Heart right ventricle (tissue), 16 donors: ENCODE measurements at regions not wholly inside any gene's neighbourhood (a gene's known extent, or its start where the extent isn't known, plus 50 kb on each side); places are given as distances from the start of the nearest gene placed in this dataset.

Source experiments
- ATAC-seq, 8 donors: fragments of 200-7000 bp; cut with Tn5 transposase; one replicate each; pipeline ENCODE4 v1.9.1; 2020; ENCODE audit warnings: mild to moderate bottlenecking in 8 of 8, moderate library complexity in 8 of 8, moderate number of reproducible peaks in 1 of 8
- DNase-seq, 2 donors: peaks; one replicate each; pipeline ENCODE4 v3.0.0-alpha.2; 2020
- H3K27ac ChIP-seq, 10 donors: fragments of 200-600 bp; sonication (generic) in 2 of 10; one replicate each; pipeline versions ENCODE4 v1.5.0 to v1.8.0; 2020 to 2022; ENCODE audit warnings: mild to moderate bottlenecking in 3 of 10
- H3K27me3 ChIP-seq, 7 donors: fragments of 200-600 bp; one replicate each; pipeline ENCODE4 v1.8.0; 2021 to 2022; ENCODE audit warnings: mild to moderate bottlenecking in 2 of 7
- H3K36me3 ChIP-seq, 9 donors: fragments of 200-600 bp; sonication (generic) in 1 of 9; one replicate each; pipeline versions ENCODE4 v1.5.0 to v1.8.0; 2020 to 2022; ENCODE audit warnings: mild to moderate bottlenecking in 2 of 9
- H3K4me1 ChIP-seq, 9 donors: fragments of 200-600 bp; sonication (generic) in 1 of 9; one replicate each; pipeline versions ENCODE4 v1.5.0 to v1.8.0; 2020 to 2022; ENCODE audit warnings: mild to moderate bottlenecking in 4 of 9
- H3K4me3 ChIP-seq, 10 donors: fragments of 200-600 bp; sonication (generic) in 2 of 10; one replicate each; pipeline versions ENCODE4 v1.5.0 to v1.8.0; 2020 to 2022; ENCODE audit warnings: mild to moderate bottlenecking in 7 of 10, moderate library complexity in 2 of 10
- H3K9me3 ChIP-seq, 11 donors: fragments of 200-600 bp in 10 of 11; sonication (generic) in 2 of 11; one replicate each; pipeline versions ENCODE4 v1.5.0 to v1.8.0; 2013 to 2022; ENCODE audit warnings: mild to moderate bottlenecking in 2 of 11, control low read depth in 1 of 11, moderate library complexity in 1 of 11
- CTCF ChIP-seq, 9 donors: fragments of 200-600 bp; sonication (generic) in 2 of 9; IDR thresholded peaks; one replicate each; pipeline versions ENCODE4 v1.5.0 to v1.8.0; 2021 to 2022; ENCODE audit warnings: antibody characterized with exemption in 9 of 9, mild to moderate bottlenecking in 5 of 9, moderate library complexity in 1 of 9
- WGBS, 2 donors: extraction: QIAGEN DNeasy Blood & Tissue Kit; methylation state at CpG; one replicate each; pipeline ENCODE4 v1.1.7; 2013; ENCODE audit warnings: inconsistent platforms in 1 of 2; 5-methylcytosine and 5-hydroxymethylcytosine counted together
- intact Hi-C, 10 donors: fragments of 100-400 bp; cut with DNase I; formaldehyde crosslinking; loops; one replicate each; pipeline versions ENCODE4 v1.11.1 to v1.14.2; 2022
- donor health status: Arrhythmogenic right ventricular cardiomyopathy.
- donor health status: ischemic (EF 13 %, LVEDD 7.1; RV severe dilation, severe dysfunction).
- donor health status: healthy with polysubstance abuse.
- donor health status: DM: no; HTN: yes; CAD: no.
- donor health status: DM: no; HTN: no; CAD: no.
- donor health status: ischemic (EF 25% LVEDD 6.9; RV normal size, moderate dysfunction).
- donor health status: ischemic (EF 25% LVEDD 5.7; RV mildly dilated, moderate dysfunction).
- donor health status: healthy.
- donor health status: DM: yes; HTN: yes; CAD: no.
- donor health status: Ischemic cardiomyopathy.
- donor health status: ischemic (EF 35%, LVEDD 5.7; RV mildly dilated, moderate dysfunction).
- donor health status: nonischemic (EF 11% LVEDD 7.7; RV severe dilation, severe dysfunction).
- donor health status: DM: yes; HTN: yes; CAD: no.
- donor health status: PGD.
- donor health status: ischemic (EF 29% LVEDD 5.4; RV normal size, mild dysfunction).
- donor health status: nonischemic (EF 23%, LVEDD 6.1; RV moderate dilation, normal function).

- H3K4me3 ChIP-seq = no peak overlapping the region
- no peak for DNase-seq
- no peak overlapping the region for H3K27ac ChIP-seq
- no peaks in the 10 kb centered on the region for H3K27me3 ChIP-seq
- H3K4me1 ChIP-seq = no peaks in the 10 kb centered on the region
- intact Hi-C loops = no loop called here
- peaks cover 0 to 3% (median 0%) of the 10 kb centered on the region in 11 donors for H3K9me3 ChIP-seq
- ATAC-seq = no peak
- no peak for TF ChIP-seq CTCF (IDR thresholded peaks at IDR 0.05)
- H3K36me3 ChIP-seq = no peaks in the 10 kb centered on the region
- WGBS, 2 donors = 71 to 77% methylated on average over 5 of the region's 5 CpGs
These were observed 470.8 kb upstream of the VRK2 start for GRCh38 chr2:57575700-57576268.

GRCh38 chr2:57576983-57577382 lies 469.6 kb upstream of the VRK2 start:
- H3K36me3 ChIP-seq = no peaks in the 10 kb centered on the region
- 98 to 100% methylated on average over 1 of the region's 1 CpG for whole genome bisulfite sequencing, 2 donors
- no peak overlapping the region for H3K27ac ChIP-seq
- no peaks in the 10 kb centered on the region for H3K4me1 ChIP-seq
- intact Hi-C loops = no loop called here
- H3K27me3 ChIP-seq = no peaks in the 10 kb centered on the region
- DNase-seq = no peak
- no peak for TF ChIP-seq CTCF (IDR thresholded peaks at IDR 0.05)
- peaks cover 0 to 3% (median 0%) of the 10 kb centered on the region in 11 donors for H3K9me3 ChIP-seq
- ATAC-seq = no peak
- H3K4me3 ChIP-seq = no peak overlapping the region

GRCh38 chr2:57597940-57598339 lies 448.7 kb upstream of the VRK2 start:
- Histone ChIP-seq H3K27me3 (no peaks in the 10 kb centered on the region), H3K9me3 (peaks cover 0 to 8% (median 0%) of the 10 kb centered on the region in 11 donors), H3K36me3 (no peaks in the 10 kb centered on the region), H3K27ac (no peak overlapping the region), H3K4me3 (no peak overlapping the region), H3K4me1 (peaks cover 0 to 6% (median 0%) of the 10 kb centered on the region in 9 donors)
- DNase-seq = no peak
- TF ChIP-seq CTCF (IDR thresholded peaks at IDR 0.05) = no peak
- 78 to 85% methylated on average over 1 of the region's 1 CpG for WGBS, 2 donors
- ATAC-seq = no peak
- intact Hi-C loops = no loop called here

DNA sequence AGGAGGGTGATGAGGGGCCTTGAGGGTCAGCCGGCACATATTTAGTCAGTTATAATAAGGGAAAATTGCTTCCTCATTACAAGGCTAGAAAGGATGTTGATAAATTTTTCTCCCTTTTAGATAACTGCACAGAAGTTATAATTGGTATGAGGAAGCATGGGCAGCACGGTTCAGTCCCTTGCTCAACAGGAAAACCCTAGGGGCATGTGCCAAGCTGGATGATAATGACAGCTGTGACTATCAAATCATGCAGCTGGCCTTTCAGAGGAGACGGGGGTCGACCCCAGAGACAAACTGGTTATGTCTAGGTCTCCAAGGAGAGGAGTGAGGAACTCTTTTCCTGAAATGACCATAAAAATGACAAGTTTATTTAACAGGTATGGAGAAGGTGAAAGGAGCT lies 448.1 kb upstream of the VRK2 start:
- Histone ChIP-seq H3K36me3 (no peaks in the 10 kb centered on the region), H3K4me3 (no peak overlapping the region), H3K27me3 (no peaks in the 10 kb centered on the region), H3K4me1 (peaks cover 0 to 6% (median 0%) of the 10 kb centered on the region in 9 donors), H3K9me3 (peaks cover 0 to 8% (median 0%) of the 10 kb centered on the region in 11 donors), H3K27ac (no peak overlapping the region)
- TF ChIP-seq CTCF (IDR thresholded peaks at IDR 0.05) = no peak
- intact Hi-C loops = no loop called here
- no peak for ATAC-seq
- no peak for DNase-seq
- 19 to 22% methylated on average over 4 of the region's 4 CpGs for WGBS, 2 donors
